ENCODE measurements at regions not wholly inside any gene's neighbourhood (a gene's known extent, or its start where the extent isn't known, plus 50 kb on each side); places are given as distances from the start of the nearest gene placed in this dataset.

GRCh38 chrX:82816562-82816961 is 691.5 kb upstream of the POU3F4 start:
- no peak overlapping the region for H3K9ac ChIP-seq (ENCODE audit: insufficient read depth, low read length, poor library complexity, severe bottlenecking)
- intact Hi-C loops (cut with micrococcal nuclease) = no loop called here
- no CpG with 5 or more reads among the region's 2 CpGs for WGBS (ENCODE audit: insufficient coverage)

GRCh38 chrX:82842286-82842685 is 665.8 kb upstream of the POU3F4 start:
- Mint-ChIP-seq H3K27me3 (ENCODE audit: low read depth in 3 of 3) (no peaks in the 10 kb centered on the region), H3K4me3 (no peak overlapping the region), H3K4me1 (no peaks in the 10 kb centered on the region), H3K9me3 (peaks cover 0 to 7% (median 2%) of the 10 kb centered on the region in 7 donors), H3K27ac (no peak overlapping the region), H3K36me3 (no peaks in the 10 kb centered on the region)
- no peak overlapping the region for H3K9ac ChIP-seq (ENCODE audit: insufficient read depth, low read length, poor library complexity, severe bottlenecking)
- DNase-seq = no peak
- H3K79me2 ChIP-seq (ENCODE audit: insufficient read depth, low read length) = no peaks in the 10 kb centered on the region
- H3K9me3 ChIP-seq (replicated peaks in 1 of 2; ENCODE audit: control insufficient read depth in 1 of 2, insufficient read depth in 1 of 2, low read length in 2 of 2) = peaks cover 0 to 4% of the 10 kb centered on the region in 2 donors
- no CpG with 5 or more reads among the region's 1 CpG for WGBS (ENCODE audit: insufficient coverage)
- H3K4me3 ChIP-seq (replicated peaks in 1 of 3; ENCODE audit: low read depth in 2 of 3, low read length in 3 of 3) = no peak overlapping the region
- no peak for TF ChIP-seq CTCF (IDR thresholded peaks at IDR 0.05)
- H3K4me1 ChIP-seq (ENCODE audit: control insufficient read depth in 1 of 2, insufficient read depth in 2 of 2, low read length in 2 of 2) = no peaks in the 10 kb centered on the region
- no peak overlapping the region for H2AFZ ChIP-seq (ENCODE audit: insufficient read depth, low read depth, low read length, poor library complexity, severe bottlenecking)
- H4K20me1 ChIP-seq (ENCODE audit: insufficient read depth, low read length) = no peaks in the 10 kb centered on the region
- no peaks in the 10 kb centered on the region for H3K36me3 ChIP-seq (replicated peaks in 1 of 2; ENCODE audit: control insufficient read depth in 1 of 2, insufficient read depth in 2 of 2, low read length in 2 of 2)
- no peaks in the 10 kb centered on the region for H3K27me3 ChIP-seq (ENCODE audit: control insufficient read depth in 2 of 2, insufficient read depth in 2 of 2, low read length in 2 of 2)
- intact Hi-C loops (cut with micrococcal nuclease) = no loop called here
- no peak overlapping the region for H3K27ac ChIP-seq (ENCODE audit: low read depth in 1 of 2, low read length in 2 of 2)
- no peak overlapping the region for H3K4me2 ChIP-seq (replicated peaks; ENCODE audit: extremely low read depth, low read length, poor library complexity, severe bottlenecking)

More at GRCh38 chrX:82816562-82816961, 691.5 kb upstream of the POU3F4 start:
- Mint-ChIP-seq H3K4me3 (no peak overlapping the region), H3K27me3 (ENCODE audit: low read depth in 3 of 3) (no peaks in the 10 kb centered on the region), H3K4me1 (no peaks in the 10 kb centered on the region), H3K36me3 (no peaks in the 10 kb centered on the region), H3K27ac (no peak overlapping the region), H3K9me3 (peaks cover 0 to 6% (median 2%) of the 10 kb centered on the region in 7 donors)
- no peak overlapping the region for H3K4me2 ChIP-seq (replicated peaks; ENCODE audit: extremely low read depth, low read length, poor library complexity, severe bottlenecking)
- DNase-seq = no peak
- no peak overlapping the region for H2AFZ ChIP-seq (ENCODE audit: insufficient read depth, low read depth, low read length, poor library complexity, severe bottlenecking)
- H3K27me3 ChIP-seq (ENCODE audit: control insufficient read depth in 2 of 2, insufficient read depth in 2 of 2, low read length in 2 of 2) = no peaks in the 10 kb centered on the region
- H3K79me2 ChIP-seq (ENCODE audit: insufficient read depth, low read length) = no peaks in the 10 kb centered on the region
- H3K36me3 ChIP-seq (replicated peaks in 1 of 2; ENCODE audit: control insufficient read depth in 1 of 2, insufficient read depth in 2 of 2, low read length in 2 of 2) = no peaks in the 10 kb centered on the region
- no peaks in the 10 kb centered on the region for H4K20me1 ChIP-seq (ENCODE audit: insufficient read depth, low read length)
- no peak overlapping the region for H3K4me3 ChIP-seq (replicated peaks in 1 of 3; ENCODE audit: low read depth in 2 of 3, low read length in 3 of 3)
- H3K27ac ChIP-seq (ENCODE audit: low read depth in 1 of 2, low read length in 2 of 2) = no peak overlapping the region
- no peak for TF ChIP-seq CTCF (IDR thresholded peaks at IDR 0.05)
- H3K9me3 ChIP-seq (replicated peaks in 1 of 2; ENCODE audit: control insufficient read depth in 1 of 2, insufficient read depth in 1 of 2, low read length in 2 of 2) = no peaks in the 10 kb centered on the region
- no peaks in the 10 kb centered on the region for H3K4me1 ChIP-seq (ENCODE audit: control insufficient read depth in 1 of 2, insufficient read depth in 2 of 2, low read length in 2 of 2)
